ENCODE measurements at regions not wholly inside any gene's neighbourhood (a gene's known extent, or its start where the extent isn't known, plus 50 kb on each side); places are given as distances from the start of the nearest gene placed in this dataset.
"Not testable (repeated sequence)": the region's sequence is repeated elsewhere in the genome, so short reads cannot be mapped to it uniquely, and the experiment has no call there.

- no peak for TF ChIP-seq CTCF (IDR thresholded peaks at IDR 0.05)
- peak; percentile 74 to 78 for ATAC-seq
- no peak overlapping the region for H3K4me3 ChIP-seq
- no peaks in the 10 kb centered on the region for H3K27me3 ChIP-seq (ENCODE audit: low read depth)
- intact Hi-C loops (cut with DNase I), result no loop called here
- no peaks in the 10 kb centered on the region for H3K9me3 ChIP-seq
- DNase-seq, result no peak
- H3K4me1 ChIP-seq, result no peaks in the 10 kb centered on the region
- no peaks in the 10 kb centered on the region for H3K36me3 ChIP-seq
- H3K27ac ChIP-seq, result no peak overlapping the region
Observed at GRCh38 chr4:156294577-156294976, 340.9 kb upstream of the CTSO start.

GRCh38 chr4:156293657-156294297 lies 340.1 kb upstream of the CTSO start:
- no peaks in the 10 kb centered on the region for H3K4me1 ChIP-seq
- TF ChIP-seq CTCF (IDR thresholded peaks at IDR 0.05), result no peak
- H3K9me3 ChIP-seq, result no peaks in the 10 kb centered on the region
- no peak for DNase-seq
- H3K36me3 ChIP-seq, result no peaks in the 10 kb centered on the region
- H3K27me3 ChIP-seq (ENCODE audit: low read depth), result no peaks in the 10 kb centered on the region
- intact Hi-C loops (cut with DNase I), result no loop called here
- ATAC-seq, result no peak
- no peak overlapping the region for H3K4me3 ChIP-seq
- H3K27ac ChIP-seq, result no peak overlapping the region

- Histone ChIP-seq H3K36me3 (no peaks in the 10 kb centered on the region), H3K4me3 (no peak overlapping the region), H3K4me1 (no peaks in the 10 kb centered on the region), H3K9me3 (no peaks in the 10 kb centered on the region), H3K27me3 (ENCODE audit: low read depth) (no peaks in the 10 kb centered on the region), H3K27ac (no peak overlapping the region)
- TF ChIP-seq CTCF (IDR thresholded peaks at IDR 0.05), result no peak
- intact Hi-C loops (cut with DNase I), result no loop called here
- DNase-seq (no peak), ATAC-seq (peak in 1 of 2 donors; percentile 55)
Observed at GRCh38 chr4:156291317-156291716, 337.7 kb upstream of the CTSO start.

GRCh38 chr4:156290811-156291210 lies 337.1 kb upstream of the CTSO start:
- H3K4me3 ChIP-seq, result no peak overlapping the region
- ATAC-seq, result no peak
- H3K4me1 ChIP-seq, result no peaks in the 10 kb centered on the region
- H3K36me3 ChIP-seq, result no peaks in the 10 kb centered on the region
- H3K27me3 ChIP-seq (ENCODE audit: low read depth), result no peaks in the 10 kb centered on the region
- no peak overlapping the region for H3K27ac ChIP-seq
- DNase-seq, result no peak
- no peak for TF ChIP-seq CTCF (IDR thresholded peaks at IDR 0.05)
- intact Hi-C loops (cut with DNase I), result no loop called here
- H3K9me3 ChIP-seq, result no peaks in the 10 kb centered on the region

- H3K36me3 ChIP-seq; ATAC-seq; DNase-seq; H3K4me1 ChIP-seq; intact Hi-C loops (cut with DNase I); H3K27ac ChIP-seq; H3K27me3 ChIP-seq (ENCODE audit: low read depth); H3K9me3 ChIP-seq; H3K4me3 ChIP-seq: not testable (repeated sequence)
Observed at GRCh38 chr4:156290026-156290425, 336.4 kb upstream of the CTSO start.

- no peak overlapping the region for H3K27ac ChIP-seq
- no peaks in the 10 kb centered on the region for H3K4me1 ChIP-seq
- intact Hi-C loops (cut with DNase I), result no loop called here
- no peaks in the 10 kb centered on the region for H3K27me3 ChIP-seq (ENCODE audit: low read depth)
- no peak for TF ChIP-seq CTCF (IDR thresholded peaks at IDR 0.05)
- DNase-seq, result no peak
- no peaks in the 10 kb centered on the region for H3K36me3 ChIP-seq
- no peak for ATAC-seq
- H3K4me3 ChIP-seq, result no peak overlapping the region
- H3K9me3 ChIP-seq, result no peaks in the 10 kb centered on the region
Observed at GRCh38 chr4:156280686-156281085, 327.0 kb upstream of the CTSO start.
